Small intestine (tissue), 7 donors: ENCODE measurements at regions not wholly inside any gene's neighbourhood (a gene's known extent, or its start where the extent isn't known, plus 50 kb on each side); places are given as distances from the start of the nearest gene placed in this dataset.
"Not testable (repeated sequence)": the region's sequence is repeated elsewhere in the genome, so short reads cannot be mapped to it uniquely, and the experiment has no call there.

Source experiments
- DNase-seq, 2 donors: peaks; one replicate each; pipeline versions ENCODE4 v3.0.0 to v3.0.0-alpha.2; 2013
- FAIRE-seq: peaks from 2 replicates; lab custom pipeline; 2012; peaks lifted over from hg19 to GRCh38; lab: Jason Lieb, UNC
- H3K27ac ChIP-seq, 3 donors: one replicate each; pipeline ENCODE4 v1.5.1; 2013; ENCODE audit warnings: low read length in 2 of 3, mild to moderate bottlenecking in 2 of 3, control low read depth in 1 of 3, inconsistent platforms in 1 of 3, low read depth in 1 of 3, moderate library complexity in 1 of 3
- H3K27me3 ChIP-seq, 3 donors: one replicate each; pipeline ENCODE4 v1.6.1; 2013; ENCODE audit warnings: low read length in 3 of 3, inconsistent platforms in 1 of 3; ENCODE audit not compliant: control insufficient read depth in 3 of 3, insufficient read depth in 3 of 3
- H3K36me3 ChIP-seq, 3 donors: one replicate each; pipeline ENCODE4 v1.6.1; 2013; ENCODE audit warnings: low read length in 3 of 3, inconsistent platforms in 1 of 3, low read depth in 1 of 3, mild to moderate bottlenecking in 1 of 3, moderate library complexity in 1 of 3; ENCODE audit not compliant: control insufficient read depth in 3 of 3, insufficient read depth in 2 of 3
- H3K4me1 ChIP-seq, 3 donors: one replicate each; pipeline ENCODE4 v1.6.1; 2013; ENCODE audit warnings: low read length in 2 of 3, inconsistent platforms in 1 of 3, low read depth in 1 of 3, mild to moderate bottlenecking in 1 of 3, moderate library complexity in 1 of 3; ENCODE audit not compliant: control insufficient read depth in 3 of 3, insufficient read depth in 2 of 3
- H3K4me3 ChIP-seq, 3 donors: one replicate each; pipeline ENCODE4 v1.5.1; 2013; ENCODE audit warnings: low read length in 3 of 3, control low read depth in 1 of 3, inconsistent platforms in 1 of 3, low read depth in 1 of 3, mild to moderate bottlenecking in 1 of 3, moderate library complexity in 1 of 3
- H3K9me3 ChIP-seq, 2 donors: one replicate each; pipeline ENCODE4 v1.6.1; 2013; ENCODE audit warnings: low read depth in 1 of 2, low read length in 1 of 2; ENCODE audit not compliant: control insufficient read depth in 2 of 2, insufficient read depth in 1 of 2
- WGBS, 3 donors: extraction: QIAGEN DNeasy Blood & Tissue Kit; methylation state at CpG; one replicate each; pipeline ENCODE4 v1.1.7; 2013; 5-methylcytosine and 5-hydroxymethylcytosine counted together
- donor health status: healthy with polysubstance abuse.
- donor health status: control.
- donor health status: control.
- donor health status: Bipolar disorder and iron deficiency.
- donor health status: healthy.

DNA sequence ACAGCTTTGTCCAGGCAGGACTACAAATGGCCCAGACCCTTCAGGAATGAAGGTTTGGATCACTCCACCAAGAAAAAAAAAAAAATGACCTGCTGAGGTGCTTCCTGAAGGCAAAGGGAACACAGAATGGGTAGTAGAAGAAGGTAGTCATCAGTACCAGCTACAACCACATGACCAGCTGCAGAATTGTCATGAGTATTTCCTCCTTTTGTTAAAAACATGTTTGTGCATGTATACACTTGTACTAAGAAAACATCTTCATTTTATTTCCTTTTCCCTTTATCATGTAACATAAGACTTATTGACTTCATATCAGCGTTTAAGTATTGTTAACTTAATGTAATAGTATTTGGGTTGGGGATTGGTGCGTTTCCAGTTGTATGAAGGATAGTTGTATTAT lies 631.6 kb downstream of the FBXO15 start:
- H3K4me3 ChIP-seq, DNase-seq, H3K9me3 ChIP-seq, H3K27me3 ChIP-seq, H3K27ac ChIP-seq, H3K36me3 ChIP-seq, FAIRE-seq, H3K4me1 ChIP-seq: not testable (repeated sequence)
- WGBS, 3 donors = 81 to 93% (median 87%) methylated on average over 2 of the region's 2 CpGs

DNA sequence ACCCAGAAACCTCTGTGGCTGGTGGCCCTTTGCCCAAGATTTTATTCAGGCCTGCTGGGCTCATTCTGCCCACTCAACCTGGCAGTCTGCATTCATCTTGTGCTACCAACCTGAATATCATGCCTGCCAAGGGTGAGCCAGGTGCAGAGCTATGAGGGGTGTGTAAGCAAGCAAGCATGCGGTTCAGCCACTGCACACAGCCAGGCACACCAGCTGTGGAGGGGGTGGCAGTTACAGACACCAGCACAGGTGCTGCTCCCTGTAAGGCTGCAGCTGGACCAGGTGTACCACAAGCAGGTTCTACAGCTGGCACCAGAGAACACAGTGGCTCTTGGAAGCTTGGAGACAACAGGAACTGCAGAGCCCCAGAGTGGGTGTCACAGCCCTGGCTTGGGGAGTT lies 633.2 kb downstream of the FBXO15 start:
- H3K4me3 ChIP-seq = no peak overlapping the region
- DNase-seq = no peak
- no peak overlapping the region for H3K27ac ChIP-seq
- H3K36me3 ChIP-seq = no peaks in the 10 kb centered on the region
- WGBS, 3 donors = 61 to 97% (median 74%) methylated on average over 1 of the region's 1 CpG
- peaks cover 0 to 1% (median 0%) of the 10 kb centered on the region in 3 donors for H3K4me1 ChIP-seq
- H3K9me3 ChIP-seq = no peaks in the 10 kb centered on the region
- no peak for FAIRE-seq
- no peaks in the 10 kb centered on the region for H3K27me3 ChIP-seq

DNA sequence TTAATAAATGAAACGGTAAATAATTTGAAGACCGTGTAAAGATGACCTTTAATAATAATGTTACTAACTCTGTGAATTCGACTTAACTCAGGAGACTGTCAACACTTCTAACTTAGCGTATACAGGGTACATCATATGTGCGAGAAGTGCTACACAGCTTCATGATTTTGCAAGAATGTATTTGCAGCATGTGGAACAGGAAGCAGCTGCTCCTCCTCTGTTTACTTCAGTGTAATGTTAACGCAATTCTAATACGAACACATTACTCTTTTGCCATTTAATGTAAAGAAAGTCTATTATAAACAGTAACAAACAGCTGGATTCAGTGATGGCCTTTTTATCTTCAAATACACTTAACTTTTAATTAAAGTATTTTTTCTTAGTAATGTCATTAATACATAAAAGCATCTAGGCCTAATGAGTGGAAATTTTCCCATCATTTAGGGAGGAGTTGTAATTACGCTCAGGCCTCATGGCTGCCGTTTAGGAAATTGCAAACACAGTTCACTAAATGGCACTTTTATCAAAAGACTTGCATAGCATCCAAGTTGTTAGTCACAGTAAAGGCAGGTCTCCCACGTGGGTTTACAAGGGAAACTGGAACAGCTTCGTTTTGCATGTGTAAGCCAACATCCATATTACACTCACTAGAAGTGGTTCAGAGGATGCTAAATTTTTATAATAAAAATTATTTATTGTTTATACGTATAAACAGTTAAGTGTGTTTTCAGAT lies 635.7 kb downstream of the FBXO15 start:
- DNase-seq = peak in 1 of 2 donors; percentile 9
- Histone ChIP-seq H3K4me3 (no peak overlapping the region), H3K9me3 (no peaks in the 10 kb centered on the region), H3K4me1 (peaks cover 0 to 1% (median 0%) of the 10 kb centered on the region in 3 donors), H3K36me3 (no peaks in the 10 kb centered on the region), H3K27me3 (no peaks in the 10 kb centered on the region), H3K27ac (no peak overlapping the region)
- FAIRE-seq = no peak
- 56 to 74% (median 64%) methylated on average over 12 of the region's 12 CpGs for WGBS, 3 donors

DNA sequence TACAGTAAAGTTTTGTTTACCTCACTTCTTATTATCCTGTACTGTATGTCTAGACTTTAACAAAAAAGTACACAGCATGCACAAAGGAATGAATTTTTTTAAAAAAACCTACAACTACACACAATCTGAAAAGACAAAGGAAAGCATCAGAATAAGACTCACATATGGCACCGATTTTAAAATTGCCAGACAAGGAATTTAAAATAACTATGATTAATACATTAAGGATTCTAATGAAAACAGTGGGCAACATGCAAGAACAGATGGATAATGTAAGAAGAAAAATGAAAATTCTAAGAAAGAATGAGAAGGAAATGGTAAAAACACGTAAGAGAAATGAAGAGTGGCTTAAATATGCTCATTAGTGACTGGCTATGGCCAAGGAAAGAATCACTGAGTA lies 638.2 kb downstream of the FBXO15 start:
- Histone ChIP-seq H3K27ac (no peak overlapping the region), H3K36me3 (no peaks in the 10 kb centered on the region), H3K27me3 (no peaks in the 10 kb centered on the region), H3K4me1 (peaks cover 0 to 1% (median 0%) of the 10 kb centered on the region in 3 donors), H3K9me3 (no peaks in the 10 kb centered on the region), H3K4me3 (no peak overlapping the region)
- WGBS, 3 donors = 44 to 56% (median 47%) methylated on average over 2 of the region's 2 CpGs
- no peak for FAIRE-seq
- DNase-seq = no peak

DNA sequence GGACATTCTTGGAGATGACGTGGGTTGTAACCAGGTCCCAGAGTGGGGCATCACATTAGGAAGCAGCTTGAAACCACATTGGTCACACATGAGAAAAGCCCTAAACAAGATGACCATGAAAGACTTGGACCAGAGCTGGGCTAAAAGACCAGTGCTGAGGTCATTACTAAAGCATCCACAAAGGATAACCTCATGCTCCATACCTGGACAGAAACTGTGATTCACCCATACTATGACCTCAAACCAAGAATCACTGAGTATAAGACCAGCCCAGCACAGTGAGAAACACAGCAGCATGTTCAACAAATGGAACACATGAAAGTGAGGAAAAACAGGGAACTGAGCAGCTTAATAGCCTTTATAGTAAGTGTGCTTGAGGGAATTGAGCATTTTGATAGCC lies 635.5 kb upstream of the NETO1 start:
- H3K36me3 ChIP-seq = no peaks in the 10 kb centered on the region
- no peaks in the 10 kb centered on the region for H3K9me3 ChIP-seq
- no peaks in the 10 kb centered on the region for H3K27me3 ChIP-seq
- H3K27ac ChIP-seq = no peak overlapping the region
- DNase-seq (no peak), FAIRE-seq (no peak)
- H3K4me3 ChIP-seq = no peak overlapping the region
- 0% methylated on average over 1 of the region's 1 CpG for WGBS, 3 donors
- no peaks in the 10 kb centered on the region for H3K4me1 ChIP-seq

DNA sequence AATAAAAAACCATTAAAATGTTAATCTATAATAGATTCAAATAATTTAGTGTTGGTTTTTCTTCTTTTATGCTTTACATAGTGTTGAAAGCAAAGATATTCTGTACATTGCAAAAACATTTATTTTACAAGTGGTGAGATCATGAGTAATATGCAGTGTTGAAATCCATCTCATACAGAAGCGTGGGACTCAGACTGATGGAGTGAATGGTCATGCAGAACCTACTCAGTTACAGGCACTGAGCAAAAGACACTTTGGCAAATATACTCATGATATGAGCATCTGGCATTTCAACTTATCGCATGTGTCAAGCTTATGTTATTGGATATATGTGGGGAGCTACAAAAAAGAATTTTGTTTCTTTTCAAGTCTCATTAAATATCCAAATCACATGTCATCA lies 620.2 kb upstream of the NETO1 start:
- FAIRE-seq (no peak), DNase-seq (no peak)
- Histone ChIP-seq H3K27me3 (no peaks in the 10 kb centered on the region), H3K9me3 (no peaks in the 10 kb centered on the region), H3K27ac (no peak overlapping the region), H3K36me3 (no peaks in the 10 kb centered on the region), H3K4me3 (no peak overlapping the region), H3K4me1 (no peaks in the 10 kb centered on the region)
- WGBS, 3 donors = 68 to 81% (median 79%) methylated on average over 2 of the region's 2 CpGs

DNA sequence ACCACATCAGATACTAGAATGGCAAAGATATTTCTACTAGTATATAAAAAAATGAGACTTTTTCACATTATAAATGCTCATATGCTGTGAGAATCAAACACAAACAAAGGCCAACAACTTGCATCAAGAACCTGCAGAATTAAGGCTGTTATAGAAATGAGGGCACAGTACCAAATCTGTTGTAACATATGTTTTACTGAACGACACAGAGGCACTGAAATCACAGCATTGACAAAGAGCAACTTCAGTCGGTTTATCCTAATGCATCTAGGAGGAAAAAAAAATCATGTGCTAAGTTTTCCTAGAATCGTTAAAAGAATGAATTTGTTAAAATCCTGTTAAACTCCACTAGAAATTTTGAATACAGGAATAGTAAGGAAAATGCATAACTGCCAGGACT lies 617.4 kb upstream of the NETO1 start:
- no peaks in the 10 kb centered on the region for H3K4me1 ChIP-seq
- H3K36me3 ChIP-seq = no peaks in the 10 kb centered on the region

DNA sequence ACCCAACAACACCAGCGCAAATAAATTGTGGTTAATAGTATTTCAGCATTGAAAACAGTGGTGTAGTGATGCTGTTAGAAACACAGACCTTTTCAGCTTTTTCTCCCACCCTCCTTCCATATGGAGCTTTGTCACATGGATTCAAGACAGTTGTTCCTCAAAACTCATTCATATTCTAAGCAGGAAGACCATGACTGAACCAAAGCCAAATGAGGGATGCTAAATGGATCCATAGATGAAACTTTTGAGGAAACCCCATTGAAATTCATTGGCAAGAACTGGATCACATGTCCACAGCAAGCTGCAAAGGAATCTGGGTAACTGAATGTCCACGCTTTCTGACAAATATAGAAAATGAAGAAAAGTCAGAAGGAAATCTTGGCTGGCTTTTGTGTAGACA lies 615.1 kb upstream of the NETO1 start:
- Histone ChIP-seq H3K4me3 (no peak overlapping the region), H3K27me3 (no peaks in the 10 kb centered on the region), H3K36me3 (no peaks in the 10 kb centered on the region), H3K9me3 (no peaks in the 10 kb centered on the region), H3K4me1 (no peaks in the 10 kb centered on the region), H3K27ac (no peak overlapping the region)
- 86 to 94% (median 93%) methylated on average over 2 of the region's 2 CpGs for WGBS, 3 donors
- no peak for FAIRE-seq
- DNase-seq = no peak

More for the DNA sequence above, 617.4 kb upstream of the NETO1 start:
- H3K27ac ChIP-seq = no peak overlapping the region
- no peak for DNase-seq
- no peak for FAIRE-seq
- no peaks in the 10 kb centered on the region for H3K27me3 ChIP-seq
- H3K9me3 ChIP-seq = no peaks in the 10 kb centered on the region
- 57 to 63% (median 61%) methylated on average over 3 of the region's 3 CpGs for WGBS, 3 donors
- H3K4me3 ChIP-seq = no peak overlapping the region

DNA sequence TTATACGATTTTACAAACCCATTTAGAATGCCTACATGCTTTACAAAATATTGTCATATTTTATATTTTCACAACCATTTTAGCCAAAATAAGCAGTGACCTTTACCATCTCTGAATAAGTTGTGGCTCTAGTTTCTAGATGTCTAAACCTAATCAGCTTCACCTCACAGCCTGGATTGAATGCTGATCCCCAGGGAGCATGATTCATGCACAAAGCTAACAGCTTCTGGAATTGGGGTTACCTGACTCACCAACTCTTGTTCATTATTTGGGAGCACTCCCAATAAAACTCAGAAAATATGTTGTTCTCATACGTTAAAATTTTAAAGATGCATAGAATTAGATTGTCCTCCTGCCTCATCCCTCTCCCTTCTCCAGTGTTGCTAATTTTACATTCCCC lies 611.7 kb upstream of the NETO1 start:
- WGBS, 3 donors = 67 to 73% (median 70%) methylated on average over 2 of the region's 2 CpGs
- Histone ChIP-seq H3K36me3 (no peaks in the 10 kb centered on the region), H3K27me3 (no peaks in the 10 kb centered on the region), H3K27ac (no peak overlapping the region), H3K9me3 (peaks cover 0 to 2% of the 10 kb centered on the region in 2 donors), H3K4me1 (no peaks in the 10 kb centered on the region), H3K4me3 (no peak overlapping the region)
- no peak for DNase-seq
- no peak for FAIRE-seq
